HEK293 (cell line): ENCODE measurements at regions not wholly inside any gene's neighbourhood (a gene's known extent, or its start where the extent isn't known, plus 50 kb on each side); places are given as distances from the start of the nearest gene placed in this dataset.

ENCODE experiments used
- CTCF ChIA-PET: fragments of 350-600 bp; formaldehyde crosslinking; extraction: SDS; loops from one replicate; lab custom pipeline; 2021; ENCODE audit warnings: antibody characterized with exemption; lab: Yijun Ruan, JAX
- POLR2A ChIA-PET: fragments of 300-600 bp; formaldehyde crosslinking; extraction: SDS; loops from one replicate; lab custom pipeline; 2020; ENCODE audit warnings: antibody characterized with exemption, inconsistent platforms; lab: Yijun Ruan, JAX
- H3K27ac ChIP-seq: fragments of 200-500 bp; sonication (Bioruptor generic); 2 replicates; pipeline ENCODE4 v1.5.1; 2014; ENCODE audit warnings: low read depth, low read length, control low read depth, inconsistent platforms; ENCODE audit errors: extremely low read depth
- H3K36me3 ChIP-seq, 2 experiments: fragments of 200-500 bp in 1 of 2; sonication (Bioruptor generic) in 1 of 2; 1 replicate in 1 of 2; 2 replicates in 1 of 2; pipeline ENCODE4 v1.5.1; 2014 to 2017; ENCODE audit warnings: inconsistent platforms in 2 of 2, low read length in 2 of 2; ENCODE audit not compliant: control insufficient read depth in 2 of 2, insufficient read depth in 1 of 2
- H3K4me1 ChIP-seq: fragments of 200-500 bp; sonication (Bioruptor generic); 2 replicates; pipeline ENCODE4 v1.5.1; 2014; ENCODE audit warnings: mild to moderate bottlenecking, low read length, inconsistent platforms; ENCODE audit not compliant: control insufficient read depth, insufficient read depth
- H3K4me3 ChIP-seq: 2 replicates; pipeline ENCODE4 v1.5.1; 2011; ENCODE audit warnings: low read depth, mild to moderate bottlenecking, control low read depth, low read length, moderate library complexity
- H3K9me3 ChIP-seq: fragments of 200-500 bp; sonication (Bioruptor generic); 2 replicates; pipeline ENCODE4 v1.5.1; 2014; ENCODE audit warnings: low read depth, low read length, inconsistent platforms; ENCODE audit not compliant: control insufficient read depth, insufficient read depth
- BCL11A ChIP-seq: fragments of 450-650 bp; formaldehyde crosslinking; IDR thresholded peaks from 2 replicates; pipeline ENCODE4 v1.5.1; 2016; ENCODE audit warnings: low read depth, missing biosample characterization, missing genetic modification characterization
- FEZF1 ChIP-seq: fragments of 450-650 bp; formaldehyde crosslinking; IDR thresholded peaks from 2 replicates; pipeline ENCODE4 v1.5.1; 2016; ENCODE audit warnings: missing biosample characterization, missing genetic modification characterization
- GLI4 ChIP-seq: fragments of 450-650 bp; formaldehyde crosslinking; IDR thresholded peaks from 2 replicates; pipeline ENCODE4 v1.5.1; 2016; ENCODE audit warnings: missing biosample characterization, missing genetic modification characterization
- SP2 ChIP-seq: fragments of 450-650 bp; formaldehyde crosslinking; IDR thresholded peaks from 2 replicates; pipeline ENCODE4 v1.5.1; 2016; ENCODE audit warnings: missing biosample characterization, missing genetic modification characterization
- ZBTB44 ChIP-seq: fragments of 450-650 bp; IDR thresholded peaks from 2 replicates; pipeline ENCODE4 v1.5.1; 2018; ENCODE audit warnings: missing biosample characterization, mild to moderate bottlenecking, missing genetic modification characterization
- ZBTB49 ChIP-seq: fragments of 450-650 bp; formaldehyde crosslinking; IDR thresholded peaks from 2 replicates; pipeline ENCODE4 v1.5.1; 2016; ENCODE audit warnings: missing biosample characterization, missing genetic modification characterization, low read depth
- ZNF112 ChIP-seq: fragments of 450-650 bp; formaldehyde crosslinking; IDR thresholded peaks from 2 replicates; pipeline ENCODE4 v1.5.0; 2017; ENCODE audit warnings: missing biosample characterization, missing genetic modification characterization
- ZNF132 ChIP-seq: fragments of 450-650 bp; formaldehyde crosslinking; IDR thresholded peaks from 2 replicates; pipeline ENCODE4 v1.5.1; 2017; ENCODE audit warnings: missing biosample characterization, missing genetic modification characterization, borderline replicate concordance
- ZNF146 ChIP-seq: fragments of 450-650 bp; formaldehyde crosslinking; IDR thresholded peaks from 2 replicates; pipeline ENCODE4 v1.5.1; 2016; ENCODE audit warnings: missing biosample characterization, missing genetic modification characterization
- ZNF214 ChIP-seq: fragments of 450-650 bp; formaldehyde crosslinking; IDR thresholded peaks from 2 replicates; pipeline ENCODE4 v1.5.1; 2017; ENCODE audit warnings: missing biosample characterization, mild to moderate bottlenecking, missing genetic modification characterization, borderline replicate concordance
- ZNF23 ChIP-seq: fragments of 450-650 bp; formaldehyde crosslinking; IDR thresholded peaks from 2 replicates; pipeline ENCODE4 v1.5.1; 2016; ENCODE audit warnings: missing biosample characterization, missing genetic modification characterization, borderline replicate concordance
- ZNF26 ChIP-seq: fragments of 450-650 bp; formaldehyde crosslinking; IDR thresholded peaks from 2 replicates; pipeline ENCODE4 v1.5.1; 2016; ENCODE audit warnings: missing biosample characterization, missing genetic modification characterization
- ZNF341 ChIP-seq: fragments of 450-650 bp; formaldehyde crosslinking; IDR thresholded peaks from 2 replicates; pipeline ENCODE4; 2016; ENCODE audit warnings: low read depth, missing biosample characterization, missing genetic modification characterization
- ZNF350 ChIP-seq: fragments of 450-650 bp; formaldehyde crosslinking; IDR thresholded peaks from 2 replicates; pipeline ENCODE4 v1.5.0; 2017; ENCODE audit warnings: missing biosample characterization, mild to moderate bottlenecking, missing genetic modification characterization
- ZNF510 ChIP-seq: fragments of 450-650 bp; formaldehyde crosslinking; IDR thresholded peaks from 2 replicates; pipeline ENCODE4 v1.5.1; 2018; ENCODE audit warnings: mild to moderate bottlenecking, missing genetic modification characterization, missing biosample characterization; ENCODE audit not compliant: insufficient replicate concordance
- ZNF529 ChIP-seq: fragments of 450-650 bp; formaldehyde crosslinking; IDR thresholded peaks from 2 replicates; pipeline ENCODE4 v1.5.1; 2017; ENCODE audit warnings: missing genetic modification characterization, missing biosample characterization; ENCODE audit not compliant: insufficient replicate concordance
- ZNF558 ChIP-seq: fragments of 450-650 bp; formaldehyde crosslinking; IDR thresholded peaks from 2 replicates; pipeline ENCODE4 v1.5.1; 2016; ENCODE audit warnings: missing biosample characterization, missing genetic modification characterization
- ZNF645 ChIP-seq: fragments of 450-650 bp; formaldehyde crosslinking; IDR thresholded peaks from 2 replicates; pipeline ENCODE4; 2016; ENCODE audit warnings: missing biosample characterization, missing genetic modification characterization

- TF ChIP-seq ZBTB49 (no peak), SP2 (tag by site-specific recombination) (no peak), ZNF645 (no peak)
Measured at GRCh38 chr7:19307554-19307953, 162.3 kb upstream of the FERD3L start (continued).

GRCh38 chr7:19305698-19306097 is 160.5 kb upstream of the FERD3L start:
- Histone ChIP-seq H3K4me1 (peaks cover 20% of the 10 kb centered on the region), H3K4me3 (no peak overlapping the region), H3K27ac (no peak overlapping the region), H3K36me3 (no peaks in the 10 kb centered on the region), H3K9me3 (no peaks in the 10 kb centered on the region)
- TF ChIP-seq BCL11A (no peak), ZNF529 (tag by site-specific recombination) (no peak)
- ChIA-PET CTCF (no interaction called here), POLR2A (interaction anchor here (0.6 kb wide), 1 partner anchor 467 kb away, joined by 3 read pairs; no protein-coding TSS in a partner anchor)

GRCh38 chr7:19304086-19304485 is 158.9 kb upstream of the FERD3L start:
- no peaks in the 10 kb centered on the region for H3K9me3 ChIP-seq
- no peak overlapping the region; the same call in 1 of the 2 replicates for H3K27ac ChIP-seq
- TF ChIP-seq ZNF214 (no peak), FEZF1 (tag by site-specific recombination) (no peak), ZBTB44 (tag by site-specific recombination) (no peak), ZNF132 (tag by site-specific recombination) (no peak), ZNF26 (tag by site-specific recombination) (no peak), ZNF510 (no peak), ZNF112 (no peak), ZNF146 (tag by site-specific recombination) (no peak), BCL11A (no peak), ZNF558 (tag by site-specific recombination) (no peak), GLI4 (tag by site-specific recombination) (no peak), ZNF341 (tag by site-specific recombination) (no peak), ZNF23 (tag by site-specific recombination) (no peak), ZNF350 (tag by site-specific recombination) (no peak)
- H3K36me3 ChIP-seq: no peaks in the 10 kb centered on the region
- peaks cover 20% of the 10 kb centered on the region for H3K4me1 ChIP-seq
- ChIA-PET CTCF (interaction anchor here (0.7 kb wide), 1 partner anchor 100 kb away, joined by 3 read pairs; no protein-coding TSS in a partner anchor), POLR2A (no interaction called here)
- no peak overlapping the region for H3K4me3 ChIP-seq
